ENCODE measurements at regions not wholly inside any gene's neighbourhood (a gene's known extent, or its start where the extent isn't known, plus 50 kb on each side); places are given as distances from the start of the nearest gene placed in this dataset.

DNA sequence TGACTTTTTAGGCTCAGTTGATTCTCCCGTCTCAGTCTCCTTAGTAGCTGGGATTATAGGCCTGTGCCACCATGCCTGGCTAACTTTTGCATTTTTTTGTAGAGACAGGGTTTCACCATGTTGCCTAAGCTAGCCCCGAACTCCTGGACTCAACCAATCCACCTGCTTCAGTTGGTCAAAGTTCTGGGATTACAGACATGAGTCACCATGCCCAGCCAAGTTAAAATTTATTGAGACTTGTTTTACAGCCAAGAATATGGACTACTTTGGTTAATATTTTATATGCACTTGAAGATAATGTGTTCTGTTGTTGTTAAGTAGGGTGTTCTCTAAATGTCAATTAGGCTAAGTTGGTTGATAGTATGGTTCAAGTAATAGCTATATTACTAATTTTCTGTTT is 58.7 kb downstream of the CYTL1 start:
- peaks cover 12% of the 10 kb centered on the region for H3K9me3 ChIP-seq (ENCODE audit: low read depth, low read length, poor library complexity, severe bottlenecking)
- intact Hi-C loops (cut with micrococcal nuclease; ENCODE audit: unreplicated experiment) = no loop called here
- no peak for TF ChIP-seq EZH2 (IDR thresholded peaks at IDR 0.05; ENCODE audit: borderline replicate concordance, low read depth, low read length, poor library complexity, severe bottlenecking)
- TF ChIP-seq, protein P1, sequence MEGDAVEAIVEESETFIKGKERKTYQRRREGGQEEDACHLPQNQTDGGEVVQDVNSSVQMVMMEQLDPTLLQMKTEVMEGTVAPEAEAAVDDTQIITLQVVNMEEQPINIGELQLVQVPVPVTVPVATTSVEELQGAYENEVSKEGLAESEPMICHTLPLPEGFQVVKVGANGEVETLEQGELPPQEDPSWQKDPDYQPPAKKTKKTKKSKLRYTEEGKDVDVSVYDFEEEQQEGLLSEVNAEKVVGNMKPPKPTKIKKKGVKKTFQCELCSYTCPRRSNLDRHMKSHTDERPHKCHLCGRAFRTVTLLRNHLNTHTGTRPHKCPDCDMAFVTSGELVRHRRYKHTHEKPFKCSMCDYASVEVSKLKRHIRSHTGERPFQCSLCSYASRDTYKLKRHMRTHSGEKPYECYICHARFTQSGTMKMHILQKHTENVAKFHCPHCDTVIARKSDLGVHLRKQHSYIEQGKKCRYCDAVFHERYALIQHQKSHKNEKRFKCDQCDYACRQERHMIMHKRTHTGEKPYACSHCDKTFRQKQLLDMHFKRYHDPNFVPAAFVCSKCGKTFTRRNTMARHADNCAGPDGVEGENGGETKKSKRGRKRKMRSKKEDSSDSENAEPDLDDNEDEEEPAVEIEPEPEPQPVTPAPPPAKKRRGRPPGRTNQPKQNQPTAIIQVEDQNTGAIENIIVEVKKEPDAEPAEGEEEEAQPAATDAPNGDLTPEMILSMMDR (conservative IDR thresholded peaks at IDR 0.05; ENCODE audit: low read depth, low read length) = no peak
- no peak overlapping the region for H3K4me3 ChIP-seq (ENCODE audit: low read depth, low read length, poor library complexity, severe bottlenecking)
- no TSS peak for BruUV-seq (replicated peaks)
- DNase-seq (ENCODE audit: low spot score) = no peak
- no peak overlapping the region for H3K27ac ChIP-seq (ENCODE audit: low read depth, low read length, poor library complexity, severe bottlenecking)
- no peaks in the 10 kb centered on the region for H3K4me1 ChIP-seq (ENCODE audit: insufficient read depth, low read length, poor library complexity, severe bottlenecking)
- H3K27me3 ChIP-seq (replicated peaks; ENCODE audit: insufficient read depth, low read depth, low read length, poor library complexity) = no peaks in the 10 kb centered on the region
- H3K36me3 ChIP-seq (ENCODE audit: insufficient read depth, low read length, poor library complexity, severe bottlenecking) = no peaks in the 10 kb centered on the region
- POLR2A ChIA-PET (ENCODE audit: low non-redundant PET) = no interaction called here
- CTCF ChIA-PET = no interaction called here

DNA sequence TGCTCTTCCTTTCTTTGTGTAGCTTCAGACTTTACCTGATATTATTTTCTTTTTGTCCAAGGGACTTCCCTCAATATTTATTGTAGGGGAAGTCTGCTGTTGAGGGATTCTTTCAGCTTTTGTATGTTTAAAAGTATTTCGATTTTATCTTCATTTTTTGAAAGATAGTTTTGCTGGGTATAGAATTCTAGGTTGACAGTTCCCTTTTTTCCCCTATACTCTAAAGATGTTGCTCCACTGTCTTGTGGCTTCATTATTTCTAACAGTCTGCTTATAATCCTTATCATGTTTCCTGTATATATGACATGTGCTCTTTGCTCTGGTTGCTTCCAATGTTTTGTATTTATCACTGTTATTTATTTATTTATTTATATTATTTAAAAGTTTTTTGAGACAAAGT is 57.3 kb downstream of the CYTL1 start:
- DNase-seq (ENCODE audit: low spot score) = no peak
- intact Hi-C loops (cut with micrococcal nuclease; ENCODE audit: unreplicated experiment) = no loop called here
- ChIA-PET POLR2A (ENCODE audit: low non-redundant PET) (no interaction called here), CTCF (no interaction called here)
- Histone ChIP-seq H3K36me3 (ENCODE audit: insufficient read depth, low read length, poor library complexity, severe bottlenecking) (no peaks in the 10 kb centered on the region), H3K27ac (ENCODE audit: low read depth, low read length, poor library complexity, severe bottlenecking) (no peak overlapping the region), H3K4me3 (ENCODE audit: low read depth, low read length, poor library complexity, severe bottlenecking) (no peak overlapping the region), H3K4me1 (ENCODE audit: insufficient read depth, low read length, poor library complexity, severe bottlenecking) (no peaks in the 10 kb centered on the region), H3K9me3 (ENCODE audit: low read depth, low read length, poor library complexity, severe bottlenecking) (peaks cover 12% of the 10 kb centered on the region), H3K27me3 (replicated peaks; ENCODE audit: insufficient read depth, low read depth, low read length, poor library complexity) (no peaks in the 10 kb centered on the region)
- no TSS peak for BruUV-seq (replicated peaks)
- TF ChIP-seq, protein P1 (conservative IDR thresholded peaks at IDR 0.05; ENCODE audit: low read depth, low read length) = no peak
- TF ChIP-seq EZH2 (IDR thresholded peaks at IDR 0.05; ENCODE audit: borderline replicate concordance, low read depth, low read length, poor library complexity, severe bottlenecking) = no peak

DNA sequence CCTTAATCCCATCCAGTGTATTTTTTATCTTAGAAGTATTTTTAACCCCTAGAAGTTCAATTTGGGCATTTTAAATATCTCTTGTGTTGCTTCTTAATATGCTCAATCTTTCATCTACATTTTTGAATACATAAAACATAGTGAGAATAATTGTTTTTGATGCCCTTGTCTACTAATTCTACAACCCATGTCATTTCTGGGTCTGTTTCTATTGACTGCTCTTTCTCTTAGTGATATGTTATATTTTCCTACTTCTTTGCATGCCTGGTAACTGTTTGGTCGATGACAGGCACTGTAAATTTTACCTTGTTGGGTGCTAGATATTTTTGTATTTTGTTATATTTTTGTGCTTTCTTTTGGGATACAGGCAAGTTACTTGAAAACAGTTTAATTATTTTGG is 56.3 kb downstream of the CYTL1 start:
- Histone ChIP-seq H3K4me3 (ENCODE audit: low read depth, low read length, poor library complexity, severe bottlenecking) (no peak overlapping the region), H3K27me3 (replicated peaks; ENCODE audit: insufficient read depth, low read depth, low read length, poor library complexity) (no peaks in the 10 kb centered on the region), H3K27ac (ENCODE audit: low read depth, low read length, poor library complexity, severe bottlenecking) (no peak overlapping the region), H3K4me1 (ENCODE audit: insufficient read depth, low read length, poor library complexity, severe bottlenecking) (no peaks in the 10 kb centered on the region), H3K36me3 (ENCODE audit: insufficient read depth, low read length, poor library complexity, severe bottlenecking) (no peaks in the 10 kb centered on the region), H3K9me3 (ENCODE audit: low read depth, low read length, poor library complexity, severe bottlenecking) (peaks cover 12% of the 10 kb centered on the region)
- no peak for DNase-seq (ENCODE audit: low spot score)
- POLR2A ChIA-PET (ENCODE audit: low non-redundant PET) = no interaction called here
- no TSS peak for BruUV-seq (replicated peaks)
- TF ChIP-seq, protein P1 (conservative IDR thresholded peaks at IDR 0.05; ENCODE audit: low read depth, low read length) = no peak
- TF ChIP-seq EZH2 (IDR thresholded peaks at IDR 0.05; ENCODE audit: borderline replicate concordance, low read depth, low read length, poor library complexity, severe bottlenecking) = no peak
- intact Hi-C loops (cut with micrococcal nuclease; ENCODE audit: unreplicated experiment) = no loop called here
- CTCF ChIA-PET = no interaction called here
